Renal cortical epithelial cell (primary cell): ENCODE measurements at regions not wholly inside any gene's neighbourhood (a gene's known extent, or its start where the extent isn't known, plus 50 kb on each side); places are given as distances from the start of the nearest gene placed in this dataset.
"Not testable (repeated sequence)": the region's sequence is repeated elsewhere in the genome, so short reads cannot be mapped to it uniquely, and the experiment has no call there.

Experiments used
- DNase-seq: peaks from one replicate; pipeline ENCODE4 v3.0.0-alpha.2; 2011; ENCODE audit warnings: low read depth

GRCh38 chr18:61676773-61677434, 215.9 kb downstream of the RNF152 start:
- DNase-seq: no peak

- DNase-seq: no peak
These were observed 223.5 kb downstream of the RNF152 start for GRCh38 chr18:61669320-61669719.

- DNase-seq: no peak
These were observed 225.8 kb downstream of the RNF152 start for GRCh38 chr18:61666876-61667590.

GRCh38 chr18:61664419-61665084, 228.3 kb downstream of the RNF152 start:
- peak; percentile 36 for DNase-seq

GRCh38 chr18:61662726-61663125, 230.1 kb downstream of the RNF152 start:
- DNase-seq: no peak

GRCh38 chr18:61658431-61658830, 234.4 kb downstream of the RNF152 start:
- no peak for DNase-seq

- DNase-seq: no peak
These were observed 235.6 kb downstream of the RNF152 start for GRCh38 chr18:61657066-61657732.

- DNase-seq: no peak
These were observed 237.2 kb downstream of the RNF152 start for GRCh38 chr18:61655630-61656029.

GRCh38 chr18:61653823-61654551, 238.8 kb downstream of the RNF152 start:
- no peak for DNase-seq

- DNase-seq: no peak
These were observed 240.9 kb downstream of the RNF152 start for GRCh38 chr18:61651880-61652268.

- no peak for DNase-seq
These were observed 241.5 kb downstream of the RNF152 start for GRCh38 chr18:61651145-61651879.

- peak; percentile 46 for DNase-seq
These were observed 248.7 kb downstream of the RNF152 start for GRCh38 chr18:61643884-61644647.

GRCh38 chr18:61639886-61640285, 252.9 kb downstream of the RNF152 start:
- no peak for DNase-seq

- peak; percentile 41 for DNase-seq
These were observed 254.8 kb downstream of the RNF152 start for GRCh38 chr18:61637905-61638595.

GRCh38 chr18:61637319-61637718, 255.5 kb downstream of the RNF152 start:
- no peak for DNase-seq

GRCh38 chr18:61635901-61636528, 256.8 kb downstream of the RNF152 start:
- peak; percentile 71 for DNase-seq

- DNase-seq: no peak
These were observed 264.7 kb downstream of the RNF152 start for GRCh38 chr18:61628085-61628484.

- DNase-seq: not testable (repeated sequence)
These were observed 268.2 kb downstream of the RNF152 start for GRCh38 chr18:61624631-61625030.

- no peak for DNase-seq
These were observed 273.0 kb downstream of the RNF152 start for GRCh38 chr18:61619783-61620182.
